C4-2B (cell line): ENCODE measurements at regions not wholly inside any gene's neighbourhood (a gene's known extent, or its start where the extent isn't known, plus 50 kb on each side); places are given as distances from the start of the nearest gene placed in this dataset.

Experiments used
- H3K27ac ChIP-seq: fragments of 450-650 bp; 2 replicates; pipeline ENCODE4 v1.5.1; 2017
- ZFX ChIP-seq: fragments of 450-650 bp; IDR thresholded peaks from 2 replicates; pipeline ENCODE4 v1.6.1; 2017
- TF ChIP-seq, protein P1 (sequence below): fragments of 450-650 bp; conservative IDR thresholded peaks from 2 replicates; pipeline ENCODE4 v1.5.1; 2017; ENCODE audit warnings: mild to moderate bottlenecking

DNA sequence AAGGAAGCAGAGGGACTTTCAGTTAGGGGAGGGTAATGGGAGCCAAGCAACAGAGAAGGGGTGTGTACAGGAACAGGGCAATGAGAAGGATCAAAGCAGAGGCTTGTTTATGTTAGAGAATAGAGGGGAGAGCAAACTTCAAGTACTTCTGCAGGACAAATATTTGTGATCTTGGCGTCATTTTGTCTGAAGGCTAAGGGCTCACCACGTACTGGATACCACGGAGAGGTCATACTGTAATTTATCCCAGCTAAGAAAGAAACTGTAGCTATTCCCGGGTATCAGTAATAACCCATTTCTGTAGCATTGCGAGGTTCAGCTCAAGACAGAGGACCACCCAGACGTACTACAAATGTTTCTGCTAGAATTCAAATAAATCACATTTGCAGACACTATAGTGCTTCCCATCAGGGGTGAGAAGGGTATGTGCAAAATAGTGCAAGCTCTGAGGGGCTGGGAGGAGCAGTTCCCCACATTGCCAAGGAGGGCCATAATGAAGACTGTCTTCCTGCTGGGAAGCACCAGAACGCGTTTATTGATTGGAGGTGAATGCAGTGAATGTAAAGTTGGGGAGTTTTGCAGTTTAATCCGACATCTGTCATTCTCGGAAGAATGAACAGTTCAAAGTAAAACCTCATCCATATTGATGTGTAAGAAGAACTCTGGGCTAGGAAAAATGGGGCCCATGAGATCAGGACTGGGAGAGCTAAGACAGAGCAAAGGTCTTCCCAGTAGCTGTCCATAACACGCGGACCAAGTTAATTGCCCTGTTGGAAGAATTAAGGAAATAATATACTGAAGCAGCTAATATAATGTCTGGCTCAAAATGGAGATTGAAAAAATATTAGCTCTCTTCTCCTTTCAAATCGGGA lies 136.9 kb downstream of the RWDD3 start:
- H3K27ac ChIP-seq: peak overlapping the region; percentile 42; the same call in 1 of the 2 replicates
- TF ChIP-seq, protein P1, sequence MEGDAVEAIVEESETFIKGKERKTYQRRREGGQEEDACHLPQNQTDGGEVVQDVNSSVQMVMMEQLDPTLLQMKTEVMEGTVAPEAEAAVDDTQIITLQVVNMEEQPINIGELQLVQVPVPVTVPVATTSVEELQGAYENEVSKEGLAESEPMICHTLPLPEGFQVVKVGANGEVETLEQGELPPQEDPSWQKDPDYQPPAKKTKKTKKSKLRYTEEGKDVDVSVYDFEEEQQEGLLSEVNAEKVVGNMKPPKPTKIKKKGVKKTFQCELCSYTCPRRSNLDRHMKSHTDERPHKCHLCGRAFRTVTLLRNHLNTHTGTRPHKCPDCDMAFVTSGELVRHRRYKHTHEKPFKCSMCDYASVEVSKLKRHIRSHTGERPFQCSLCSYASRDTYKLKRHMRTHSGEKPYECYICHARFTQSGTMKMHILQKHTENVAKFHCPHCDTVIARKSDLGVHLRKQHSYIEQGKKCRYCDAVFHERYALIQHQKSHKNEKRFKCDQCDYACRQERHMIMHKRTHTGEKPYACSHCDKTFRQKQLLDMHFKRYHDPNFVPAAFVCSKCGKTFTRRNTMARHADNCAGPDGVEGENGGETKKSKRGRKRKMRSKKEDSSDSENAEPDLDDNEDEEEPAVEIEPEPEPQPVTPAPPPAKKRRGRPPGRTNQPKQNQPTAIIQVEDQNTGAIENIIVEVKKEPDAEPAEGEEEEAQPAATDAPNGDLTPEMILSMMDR: no peak
- TF ChIP-seq ZFX: no peak

DNA sequence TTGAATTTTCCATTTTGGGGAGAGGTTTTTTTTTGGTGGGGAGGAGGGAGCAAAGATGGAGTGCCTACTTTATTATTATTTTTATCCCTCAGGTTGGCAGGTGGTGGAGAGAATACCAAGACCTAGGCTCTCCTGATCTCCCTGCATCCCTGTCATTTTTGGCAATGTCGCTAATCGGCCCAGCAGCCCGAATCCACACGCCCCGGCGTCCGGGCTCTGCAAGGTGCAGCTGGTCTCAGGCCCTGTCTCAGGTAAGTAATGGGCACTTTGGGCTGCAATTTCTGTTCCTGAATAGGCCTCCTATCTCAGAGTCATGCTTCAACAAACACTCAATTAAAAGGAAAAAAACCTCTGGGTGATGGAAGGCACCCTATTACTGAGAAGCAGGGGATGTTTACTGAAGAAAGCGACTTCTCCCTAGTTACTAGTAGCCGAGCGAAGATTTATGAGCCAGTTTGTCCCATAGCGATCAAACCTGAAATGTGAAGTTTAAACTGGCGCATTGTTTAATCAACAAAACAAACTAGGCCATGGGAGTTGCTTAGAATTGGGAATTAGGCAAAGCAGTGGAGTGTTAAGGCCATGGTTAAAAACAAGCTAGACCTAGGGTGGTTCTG lies 137.8 kb downstream of the RWDD3 start:
- no peak overlapping the region for H3K27ac ChIP-seq
- TF ChIP-seq, protein P1: no peak
- TF ChIP-seq ZFX: no peak

DNA sequence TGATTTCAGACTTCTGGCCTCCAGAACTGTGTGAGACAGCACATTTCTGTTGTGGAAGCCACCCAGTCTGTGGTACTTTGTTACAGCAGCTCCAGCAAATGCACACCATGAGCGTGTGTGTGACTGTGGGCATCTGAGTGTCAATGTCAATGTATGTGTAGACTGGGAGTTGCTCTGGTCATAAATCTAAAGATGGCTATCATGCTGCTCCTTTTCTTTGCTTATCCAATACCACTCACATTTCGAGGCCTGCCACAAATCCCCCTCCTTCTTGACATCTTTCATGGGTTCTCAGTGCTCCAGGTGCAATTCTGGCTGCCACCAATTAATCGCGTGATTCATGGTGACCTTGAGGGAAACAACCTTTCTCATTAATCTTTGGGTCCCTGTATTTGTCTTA lies 141.2 kb downstream of the RWDD3 start:
- TF ChIP-seq ZFX: no peak
- TF ChIP-seq, protein P1: no peak

DNA sequence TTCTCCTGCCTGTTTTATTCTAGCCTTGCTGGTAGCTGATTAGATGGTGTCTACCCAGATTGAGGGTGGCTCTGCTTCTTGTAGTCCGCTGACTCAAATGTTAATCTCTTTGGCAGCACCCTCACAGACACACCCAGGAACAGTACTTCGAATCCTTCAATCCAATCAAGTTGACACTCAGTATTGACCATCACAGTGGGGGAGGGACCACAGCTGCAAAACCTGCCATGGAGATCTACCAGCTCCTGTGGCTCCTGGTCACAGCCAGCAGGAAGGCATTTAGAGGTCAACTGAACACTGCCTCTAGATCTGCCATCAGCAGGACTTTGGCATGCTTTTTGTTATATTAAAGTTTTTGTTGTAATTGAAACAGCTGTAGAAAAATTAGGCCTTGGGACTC lies 146.9 kb downstream of the RWDD3 start:
- no peak overlapping the region for H3K27ac ChIP-seq
- TF ChIP-seq, protein P1: no peak
- no peak for TF ChIP-seq ZFX

More for the DNA sequence above, 141.2 kb downstream of the RWDD3 start:
- H3K27ac ChIP-seq: no peak overlapping the region

DNA sequence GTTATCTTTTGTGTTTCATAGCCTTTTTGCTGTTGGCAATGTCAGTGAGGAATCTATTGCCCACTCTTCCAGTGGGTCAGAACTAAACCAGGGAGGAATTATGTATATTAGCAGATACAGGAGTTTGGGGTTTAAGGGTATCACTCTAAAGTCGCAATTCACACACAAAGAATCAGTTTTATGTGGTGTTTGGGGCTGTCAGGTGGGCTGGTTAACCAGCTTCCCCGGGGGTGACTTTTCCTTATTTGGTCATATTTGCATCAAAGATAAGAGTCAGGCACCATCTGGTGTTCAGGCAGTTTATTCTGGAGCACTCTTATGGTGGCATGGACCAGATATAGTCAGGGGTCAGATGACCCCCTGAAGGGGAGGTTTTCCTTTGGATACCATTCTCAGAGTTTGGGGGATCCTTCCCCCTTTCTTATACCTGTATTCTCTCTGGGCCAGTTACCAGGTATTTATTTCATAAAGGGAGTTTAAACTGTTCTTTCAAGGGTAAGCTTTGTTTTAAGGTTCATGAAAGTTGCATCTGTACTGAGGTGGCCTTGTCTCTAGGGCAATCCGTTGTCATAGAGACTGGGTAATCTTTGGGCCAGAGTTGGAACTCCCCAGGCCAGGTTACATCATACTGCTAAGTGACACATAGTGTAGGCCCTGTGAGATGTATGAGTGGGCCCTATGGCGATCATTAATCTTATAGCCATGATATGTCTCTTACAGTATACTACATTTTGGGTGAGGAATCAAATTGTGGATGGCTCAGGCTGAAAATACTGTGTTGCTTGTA lies 148.2 kb downstream of the RWDD3 start:
- no peak overlapping the region for H3K27ac ChIP-seq
- no peak for TF ChIP-seq ZFX
- TF ChIP-seq, protein P1: no peak

DNA sequence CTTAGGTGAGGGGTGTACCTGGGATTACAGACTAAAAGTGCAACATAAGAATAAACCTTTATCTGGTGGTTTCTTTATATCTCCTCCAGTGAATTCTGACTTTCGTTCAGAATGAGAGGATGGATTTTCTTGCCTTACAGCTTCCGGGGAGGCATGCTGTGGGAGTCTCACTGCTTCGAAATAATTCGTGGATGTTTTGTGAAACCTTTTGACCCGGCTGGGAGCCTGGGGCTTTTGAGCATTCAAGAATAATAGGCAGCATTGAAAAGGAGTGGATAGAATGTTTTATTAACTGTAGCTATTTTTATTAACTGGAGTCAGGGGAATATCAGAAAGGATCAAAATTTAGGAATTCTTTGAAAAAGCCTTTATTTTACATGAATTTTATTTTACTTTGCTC lies 149.1 kb downstream of the RWDD3 start:
- H3K27ac ChIP-seq: no peak overlapping the region
- TF ChIP-seq, protein P1: no peak
- TF ChIP-seq ZFX: no peak

DNA sequence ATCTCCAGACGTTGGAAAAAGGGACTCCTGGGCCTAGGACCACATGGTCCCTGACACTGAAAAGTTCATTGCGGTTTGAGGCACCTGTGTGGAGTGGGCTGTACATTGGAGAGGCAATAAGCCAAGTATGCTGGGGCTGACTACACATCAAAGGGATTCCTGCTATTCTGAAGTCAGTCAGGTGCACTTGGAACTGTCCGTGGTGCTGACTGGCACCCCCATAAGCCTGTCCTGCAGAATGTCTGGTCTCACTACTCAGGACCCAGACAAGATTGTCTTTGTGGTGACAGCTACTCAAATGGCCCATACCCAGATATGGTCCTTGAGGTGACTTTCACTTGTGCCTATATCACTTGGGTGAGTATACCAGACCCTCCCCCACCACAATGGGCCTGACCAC lies 150.6 kb downstream of the RWDD3 start:
- H3K27ac ChIP-seq: no peak overlapping the region
- TF ChIP-seq, protein P1: no peak
- TF ChIP-seq ZFX: no peak
